ENCODE measurements at regions not wholly inside any gene's neighbourhood (a gene's known extent, or its start where the extent isn't known, plus 50 kb on each side); places are given as distances from the start of the nearest gene placed in this dataset.

DNA sequence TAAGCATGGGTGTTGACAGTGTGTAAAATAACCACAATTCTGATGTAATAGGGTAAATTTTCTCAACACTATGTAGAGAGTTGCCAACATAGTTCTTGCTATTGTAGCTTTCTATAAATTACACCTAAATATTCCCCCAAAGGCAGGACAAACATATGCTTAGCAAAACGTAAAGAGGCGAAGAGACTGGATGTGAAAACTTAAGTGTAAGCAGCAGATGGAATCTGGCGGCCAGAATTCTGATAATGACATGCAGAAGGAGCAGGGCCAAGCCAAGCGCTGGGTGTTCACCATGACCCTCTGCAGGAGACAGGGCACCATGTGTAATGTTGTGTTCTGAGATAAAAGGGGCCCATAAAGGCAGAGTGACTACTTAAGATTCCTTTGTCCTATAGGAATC lies 105.2 kb upstream of the ZNF521 start (continued):
- no peak for TF ChIP-seq CBX2 (IDR thresholded peaks at IDR 0.05; ENCODE audit: borderline replicate concordance, low read depth)
- no peak for TF ChIP-seq RAD21 (conservative IDR thresholded peaks at IDR 0.05 in 1 of 2, IDR thresholded peaks at IDR 0.05 in 1 of 2)

DNA sequence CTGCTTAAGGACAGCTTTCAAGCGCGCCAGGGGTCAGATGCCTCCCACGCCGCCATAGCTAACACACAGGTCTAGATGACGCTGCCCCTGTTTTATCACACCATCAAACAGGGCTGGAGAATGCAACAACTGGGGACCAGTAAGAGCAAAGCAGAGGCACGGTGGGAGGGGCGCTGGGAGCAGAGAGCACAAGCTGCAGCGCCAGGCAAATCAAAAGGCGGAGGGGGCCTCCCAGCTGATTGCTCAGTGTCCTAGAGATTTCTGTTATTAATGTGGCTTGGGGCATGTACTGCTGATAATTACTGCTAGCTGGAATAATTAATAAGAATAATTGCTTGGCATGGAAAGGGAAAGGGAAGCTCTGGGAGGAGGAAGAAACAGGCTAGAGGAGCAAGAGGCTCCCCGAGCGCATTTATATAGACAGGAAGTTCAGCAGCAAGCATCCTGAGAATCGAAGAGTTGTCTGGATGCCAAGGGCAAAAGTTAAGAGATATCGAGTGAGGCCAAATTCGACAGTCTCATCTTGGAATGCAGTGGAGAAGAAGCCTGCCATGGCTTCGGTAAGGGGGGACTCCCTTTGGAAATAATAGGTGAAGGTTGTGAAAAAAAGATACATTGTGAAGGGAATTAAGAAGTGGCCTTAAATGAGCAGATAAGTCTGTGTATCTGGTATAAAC lies 104.5 kb upstream of the ZNF521 start:
- Histone ChIP-seq H3K9me3 (no peaks in the 10 kb centered on the region), H3K4me3 (no peak overlapping the region), H3K4me1 (no peaks in the 10 kb centered on the region), H3K27ac (no peak overlapping the region), H3K4me2 (no peak overlapping the region)
- CTCF ChIA-PET, result no interaction called here
- DNase-seq (ENCODE audit: low read depth in 1 of 2, low spot score in 1 of 2), result no peak
- POLR2A ChIA-PET, result no interaction called here
- no peak for FAIRE-seq
- WGBS (ENCODE audit: missing lambda C conversion rate), result 21% methylated on average over 15 of the region's 15 CpGs
- TF ChIP-seq RCOR1 (IDR thresholded peaks at IDR 0.05; ENCODE audit: low read depth, low read length), result no peak
- TF ChIP-seq RFX5 (IDR thresholded peaks at IDR 0.05), result no peak
- no peak for TF ChIP-seq CHD4 (IDR thresholded peaks at IDR 0.05; ENCODE audit: borderline replicate concordance)
- TF ChIP-seq, protein P1, sequence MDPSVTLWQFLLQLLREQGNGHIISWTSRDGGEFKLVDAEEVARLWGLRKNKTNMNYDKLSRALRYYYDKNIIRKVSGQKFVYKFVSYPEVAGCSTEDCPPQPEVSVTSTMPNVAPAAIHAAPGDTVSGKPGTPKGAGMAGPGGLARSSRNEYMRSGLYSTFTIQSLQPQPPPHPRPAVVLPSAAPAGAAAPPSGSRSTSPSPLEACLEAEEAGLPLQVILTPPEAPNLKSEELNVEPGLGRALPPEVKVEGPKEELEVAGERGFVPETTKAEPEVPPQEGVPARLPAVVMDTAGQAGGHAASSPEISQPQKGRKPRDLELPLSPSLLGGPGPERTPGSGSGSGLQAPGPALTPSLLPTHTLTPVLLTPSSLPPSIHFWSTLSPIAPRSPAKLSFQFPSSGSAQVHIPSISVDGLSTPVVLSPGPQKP (IDR thresholded peaks at IDR 0.05; ENCODE audit: low read depth, low read length), result no peak
- TF ChIP-seq GATA3 (IDR thresholded peaks at IDR 0.05; ENCODE audit: borderline replicate concordance), result no peak
- TF ChIP-seq BHLHE40 (IDR thresholded peaks at IDR 0.05; ENCODE audit: low read depth, low read length), result no peak
- TF ChIP-seq EHF (CRISPR knock-in tag; IDR thresholded peaks at IDR 0.05), result no peak
- no peak for TF ChIP-seq ZFP36 (IDR thresholded peaks at IDR 0.05; ENCODE audit: borderline replicate concordance, partially characterized antibody)
- TF ChIP-seq, protein P2, sequence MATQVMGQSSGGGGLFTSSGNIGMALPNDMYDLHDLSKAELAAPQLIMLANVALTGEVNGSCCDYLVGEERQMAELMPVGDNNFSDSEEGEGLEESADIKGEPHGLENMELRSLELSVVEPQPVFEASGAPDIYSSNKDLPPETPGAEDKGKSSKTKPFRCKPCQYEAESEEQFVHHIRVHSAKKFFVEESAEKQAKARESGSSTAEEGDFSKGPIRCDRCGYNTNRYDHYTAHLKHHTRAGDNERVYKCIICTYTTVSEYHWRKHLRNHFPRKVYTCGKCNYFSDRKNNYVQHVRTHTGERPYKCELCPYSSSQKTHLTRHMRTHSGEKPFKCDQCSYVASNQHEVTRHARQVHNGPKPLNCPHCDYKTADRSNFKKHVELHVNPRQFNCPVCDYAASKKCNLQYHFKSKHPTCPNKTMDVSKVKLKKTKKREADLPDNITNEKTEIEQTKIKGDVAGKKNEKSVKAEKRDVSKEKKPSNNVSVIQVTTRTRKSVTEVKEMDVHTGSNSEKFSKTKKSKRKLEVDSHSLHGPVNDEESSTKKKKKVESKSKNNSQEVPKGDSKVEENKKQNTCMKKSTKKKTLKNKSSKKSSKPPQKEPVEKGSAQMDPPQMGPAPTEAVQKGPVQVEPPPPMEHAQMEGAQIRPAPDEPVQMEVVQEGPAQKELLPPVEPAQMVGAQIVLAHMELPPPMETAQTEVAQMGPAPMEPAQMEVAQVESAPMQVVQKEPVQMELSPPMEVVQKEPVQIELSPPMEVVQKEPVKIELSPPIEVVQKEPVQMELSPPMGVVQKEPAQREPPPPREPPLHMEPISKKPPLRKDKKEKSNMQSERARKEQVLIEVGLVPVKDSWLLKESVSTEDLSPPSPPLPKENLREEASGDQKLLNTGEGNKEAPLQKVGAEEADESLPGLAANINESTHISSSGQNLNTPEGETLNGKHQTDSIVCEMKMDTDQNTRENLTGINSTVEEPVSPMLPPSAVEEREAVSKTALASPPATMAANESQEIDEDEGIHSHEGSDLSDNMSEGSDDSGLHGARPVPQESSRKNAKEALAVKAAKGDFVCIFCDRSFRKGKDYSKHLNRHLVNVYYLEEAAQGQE (IDR thresholded peaks at IDR 0.05), result no peak
- no peak for TF ChIP-seq CBX2 (IDR thresholded peaks at IDR 0.05; ENCODE audit: borderline replicate concordance, low read depth)
- no peak for ATAC-seq

DNA sequence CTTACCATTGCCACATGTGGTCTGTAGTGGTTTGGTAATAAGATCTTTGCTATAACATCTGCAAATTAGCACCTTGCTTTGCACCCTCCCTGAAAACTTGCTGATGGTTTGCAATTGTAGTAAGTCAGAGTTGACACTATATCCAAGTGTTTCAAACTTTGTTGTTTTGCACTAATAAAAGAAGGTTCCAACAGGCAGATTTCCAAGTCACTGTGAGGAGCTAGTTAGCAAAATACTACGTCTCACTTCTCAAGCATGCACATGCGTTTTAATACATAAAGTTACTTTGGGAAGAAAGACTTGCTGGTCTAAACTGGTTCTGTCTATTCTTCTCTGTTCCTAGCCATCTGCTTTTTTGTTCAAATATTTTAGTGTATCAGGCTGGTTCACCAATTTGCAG lies 103.7 kb upstream of the ZNF521 start:
- CTCF ChIA-PET, result no interaction called here
- no peak for ATAC-seq
- 0% methylated on average over 2 of the region's 2 CpGs for WGBS (ENCODE audit: missing lambda C conversion rate)

DNA sequence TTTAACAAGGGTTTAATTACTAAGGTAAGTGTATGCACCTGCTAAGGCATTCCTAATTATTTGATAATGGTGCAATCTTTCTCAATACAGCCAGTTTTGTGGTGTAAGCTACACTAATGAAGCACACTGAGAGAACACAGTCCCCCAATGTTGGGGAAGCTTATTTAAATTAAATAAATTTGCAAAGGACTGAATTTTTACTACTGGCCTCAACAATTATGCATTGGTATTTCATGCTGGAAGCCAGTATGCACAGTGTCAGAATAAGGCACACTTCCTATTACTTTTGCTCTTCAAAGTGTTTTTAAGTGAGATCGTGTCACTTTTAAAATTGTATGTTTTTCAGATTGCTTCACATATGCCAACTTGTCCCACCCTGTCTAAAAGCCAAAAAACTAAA lies 103.2 kb upstream of the ZNF521 start:
- DNase-seq (ENCODE audit: low read depth in 1 of 2, low spot score in 1 of 2) (no peak), ATAC-seq (no peak), FAIRE-seq (no peak)
- ChIA-PET POLR2A (no interaction called here), CTCF (interaction anchor here (1.0 kb wide), 1 partner anchor 11 kb away, joined by 3 read pairs; no protein-coding TSS in a partner anchor)
- no peaks in the 10 kb centered on the region for H3K9me3 ChIP-seq
- no peak overlapping the region for H3K4me2 ChIP-seq
- no peak overlapping the region for H3K27ac ChIP-seq
- no peak overlapping the region for H3K4me3 ChIP-seq
- TF ChIP-seq, protein P3, sequence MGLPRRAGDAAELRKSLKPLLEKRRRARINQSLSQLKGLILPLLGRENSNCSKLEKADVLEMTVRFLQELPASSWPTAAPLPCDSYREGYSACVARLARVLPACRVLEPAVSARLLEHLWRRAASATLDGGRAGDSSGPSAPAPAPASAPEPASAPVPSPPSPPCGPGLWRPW (IDR thresholded peaks at IDR 0.05), result no peak
- TF ChIP-seq ZSCAN20 (CRISPR knock-in tag; IDR thresholded peaks at IDR 0.05) (no peak), RAD21 (conservative IDR thresholded peaks at IDR 0.05 in 1 of 2, IDR thresholded peaks at IDR 0.05 in 1 of 2) (no peak)
- WGBS (ENCODE audit: missing lambda C conversion rate), result 0% methylated on average over 1 of the region's 1 CpG
- no peaks in the 10 kb centered on the region for H3K4me1 ChIP-seq

More for the DNA sequence above, 103.7 kb upstream of the ZNF521 start:
- Histone ChIP-seq H3K9me3 (no peaks in the 10 kb centered on the region), H3K4me1 (no peaks in the 10 kb centered on the region), H3K27ac (no peak overlapping the region), H3K4me3 (no peak overlapping the region), H3K4me2 (no peak overlapping the region)
- FAIRE-seq, result no peak
- POLR2A ChIA-PET, result no interaction called here
- TF ChIP-seq POLR2AphosphoS2 (conservative IDR thresholded peaks at IDR 0.05; ENCODE audit: low read length), result no peak
- no peak for TF ChIP-seq EHF (CRISPR knock-in tag; IDR thresholded peaks at IDR 0.05)
- no peak for TF ChIP-seq HEYL (CRISPR knock-in tag; IDR thresholded peaks at IDR 0.05)
- TF ChIP-seq HDAC2 (IDR thresholded peaks at IDR 0.05), result no peak
- no peak for DNase-seq (ENCODE audit: low read depth in 1 of 2, low spot score in 1 of 2)

Measured in A549 (cell line).